ENCODE measurements at regions not wholly inside any gene's neighbourhood (a gene's known extent, or its start where the extent isn't known, plus 50 kb on each side); places are given as distances from the start of the nearest gene placed in this dataset.

- no peak for DNase-seq (ENCODE audit: low read depth in 2 of 2)
These were observed 97.0 kb upstream of the JAG1 start for GRCh38 chr20:10770753-10771152.

- DNase-seq (ENCODE audit: low read depth in 2 of 2) = no peak
These were observed 97.8 kb upstream of the JAG1 start for GRCh38 chr20:10771435-10772140.

GRCh38 chr20:10774357-10774943 lies 100.7 kb upstream of the JAG1 start:
- DNase-seq (ENCODE audit: low read depth in 2 of 2) = no peak

- DNase-seq (ENCODE audit: low read depth in 2 of 2) = no peak
These were observed 103.9 kb upstream of the JAG1 start for GRCh38 chr20:10777710-10778109.

- DNase-seq (ENCODE audit: low read depth in 2 of 2) = no peak
These were observed 106.1 kb upstream of the JAG1 start for GRCh38 chr20:10779911-10780310.

- no peak for DNase-seq (ENCODE audit: low read depth in 2 of 2)
These were observed 107.1 kb upstream of the JAG1 start for GRCh38 chr20:10780901-10781300.

GRCh38 chr20:10781526-10781925 lies 107.7 kb upstream of the JAG1 start:
- no peak for DNase-seq (ENCODE audit: low read depth in 2 of 2)

- no peak for DNase-seq (ENCODE audit: low read depth in 2 of 2)
These were observed 110.1 kb upstream of the JAG1 start for GRCh38 chr20:10783707-10784553.

- DNase-seq (ENCODE audit: low read depth in 2 of 2) = no peak
These were observed 110.9 kb upstream of the JAG1 start for GRCh38 chr20:10784554-10785183.

- DNase-seq (ENCODE audit: low read depth in 2 of 2) = no peak
These were observed 112.9 kb upstream of the JAG1 start for GRCh38 chr20:10786678-10787077.

- DNase-seq (ENCODE audit: low read depth in 2 of 2) = no peak
These were observed 114.3 kb upstream of the JAG1 start for GRCh38 chr20:10788055-10788454.

- no peak for DNase-seq (ENCODE audit: low read depth in 2 of 2)
These were observed 115.1 kb upstream of the JAG1 start for GRCh38 chr20:10788877-10789276.

GRCh38 chr20:10789386-10789785 lies 115.6 kb upstream of the JAG1 start:
- no peak for DNase-seq (ENCODE audit: low read depth in 2 of 2)

- DNase-seq (ENCODE audit: low read depth in 2 of 2) = no peak
These were observed 116.2 kb upstream of the JAG1 start for GRCh38 chr20:10790013-10790412.

GRCh38 chr20:10792291-10792690 lies 118.5 kb upstream of the JAG1 start:
- DNase-seq (ENCODE audit: low read depth in 2 of 2) = no peak

GRCh38 chr20:10793766-10794165 lies 120.0 kb upstream of the JAG1 start:
- DNase-seq (ENCODE audit: low read depth in 2 of 2) = no peak

- DNase-seq (ENCODE audit: low read depth in 2 of 2) = no peak
These were observed 121.0 kb upstream of the JAG1 start for GRCh38 chr20:10794765-10795164.

- no peak for DNase-seq (ENCODE audit: low read depth in 2 of 2)
These were observed 121.7 kb upstream of the JAG1 start for GRCh38 chr20:10795286-10796026.

- no peak for DNase-seq (ENCODE audit: low read depth in 2 of 2)
These were observed 125.0 kb upstream of the JAG1 start for GRCh38 chr20:10798811-10799210.

- DNase-seq (ENCODE audit: low read depth in 2 of 2) = no peak
These were observed 125.9 kb upstream of the JAG1 start for GRCh38 chr20:10799735-10800134.

- no peak for DNase-seq (ENCODE audit: low read depth in 2 of 2)
These were observed 126.5 kb upstream of the JAG1 start for GRCh38 chr20:10800288-10800687.

GRCh38 chr20:10802236-10802635 lies 128.4 kb upstream of the JAG1 start:
- no peak for DNase-seq (ENCODE audit: low read depth in 2 of 2)

Measured in stimulated activated CD4-positive, alpha-beta T cell treated with anti-CD3 and anti-CD28 coated beads, Interleukin-15, amount 100 ng/mL, for 48 hours (primary cell).